GM21825 (cell line): ENCODE measurements at regions not wholly inside any gene's neighbourhood (a gene's known extent, or its start where the extent isn't known, plus 50 kb on each side); places are given as distances from the start of the nearest gene placed in this dataset.
A peak's percentile ranks its signal among the peaks of the same experiment; 100 is the strongest.
"Not testable (repeated sequence)": the region's sequence is repeated elsewhere in the genome, so short reads cannot be mapped to it uniquely, and the experiment has no call there.

Source experiments
- ATAC-seq: cut with Tn5 transposase; IDR thresholded peaks from one replicate; pipeline ENCODE4 v1.9.1; 2021; ENCODE audit warnings: mild to moderate bottlenecking, moderate library complexity; ENCODE audit not compliant: unreplicated experiment

DNA sequence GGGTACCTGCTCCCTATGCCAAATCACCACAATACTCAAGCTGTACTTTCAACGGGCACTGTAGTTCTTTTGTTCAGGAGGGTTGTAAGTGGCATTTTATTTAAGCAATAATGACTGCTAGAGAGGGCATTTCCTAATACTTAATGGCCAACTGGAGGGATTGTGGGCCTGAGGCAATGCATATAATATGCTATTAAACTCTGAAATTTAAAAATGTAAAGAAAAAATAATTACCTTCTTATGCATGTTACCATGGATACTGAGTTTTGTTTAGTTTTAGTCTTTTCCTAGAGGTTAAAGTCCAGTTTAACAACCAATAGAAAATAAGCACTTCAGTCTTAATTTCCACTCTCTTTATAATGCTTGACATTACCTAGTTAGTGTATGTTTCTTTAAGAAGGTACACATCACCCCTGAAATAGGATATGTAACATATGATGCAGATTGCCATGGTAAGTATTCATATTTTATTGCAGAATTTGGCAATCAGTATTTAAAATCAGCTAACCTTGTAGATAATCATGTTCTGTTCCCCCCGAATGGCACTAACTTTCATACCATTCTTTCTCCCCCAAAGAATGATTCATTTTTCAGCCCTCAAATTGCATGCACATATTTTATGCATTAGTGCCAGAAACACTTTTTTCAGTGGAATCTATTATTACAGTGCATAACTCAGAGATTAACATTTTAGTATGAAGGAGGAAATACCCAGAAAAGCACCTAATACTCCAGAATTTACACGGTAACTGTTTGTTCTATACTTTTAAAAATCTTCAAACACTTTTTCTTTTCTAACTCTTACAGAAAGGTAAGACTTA, 90.3 kb upstream of the ZNF438 start:
- ATAC-seq = no peak

DNA sequence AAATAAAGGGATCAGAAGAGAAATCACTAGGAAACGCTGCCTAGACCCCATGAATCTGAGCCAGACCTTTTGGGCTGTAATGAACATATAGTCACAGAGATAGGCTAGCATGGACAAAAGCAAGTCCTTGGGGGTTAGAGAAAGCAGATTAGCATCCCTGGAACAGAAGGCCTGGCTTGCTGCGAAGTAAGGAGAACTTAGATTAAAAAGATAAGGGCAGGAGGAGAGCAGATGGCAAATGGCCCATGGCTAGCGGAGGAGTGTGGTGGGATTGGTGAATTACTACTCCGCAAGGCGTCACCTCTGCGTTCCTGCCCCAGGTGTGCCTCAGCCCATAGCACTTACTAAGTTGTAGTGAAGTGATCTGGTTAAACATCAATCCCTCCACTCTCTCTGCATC, 92.3 kb upstream of the ZNF438 start:
- no peak for ATAC-seq

DNA sequence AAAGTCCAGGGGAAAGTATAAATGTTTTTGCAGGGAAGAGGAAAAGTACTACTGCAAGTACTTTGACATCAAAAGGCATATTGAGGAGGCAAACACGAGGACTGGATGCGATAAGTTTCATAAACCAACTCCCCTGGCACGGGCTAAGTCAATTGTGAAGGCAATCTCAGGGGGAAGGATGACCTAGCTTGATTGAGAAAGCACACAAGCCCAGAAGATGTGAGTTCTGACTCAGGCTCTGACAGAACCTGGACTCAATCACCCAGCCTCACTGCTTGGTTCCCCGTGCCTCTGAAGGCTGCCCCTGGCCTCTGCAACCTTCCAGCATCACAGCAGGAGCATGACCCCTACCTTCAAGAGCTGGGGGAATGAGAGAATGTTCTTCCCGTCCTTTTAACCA, 93.2 kb upstream of the ZNF438 start:
- no peak for ATAC-seq

DNA sequence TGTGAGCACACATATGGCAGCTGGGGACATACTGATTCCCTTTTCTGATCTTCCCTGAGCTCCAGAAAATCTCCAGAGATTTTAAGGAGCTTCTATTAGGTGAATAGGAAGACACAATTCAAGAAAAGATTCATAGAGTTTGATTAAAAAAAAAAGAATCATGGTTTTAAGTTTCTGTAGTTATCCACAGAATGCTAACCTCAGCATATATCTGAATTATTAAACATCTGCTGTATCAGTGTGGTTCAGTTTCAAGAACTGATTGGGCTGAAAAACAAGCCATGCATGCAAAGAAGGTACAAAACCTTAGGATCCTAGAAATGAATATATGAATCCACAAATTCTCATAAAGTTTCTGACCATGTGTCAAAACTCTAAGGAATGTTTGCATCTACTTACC, 94.1 kb upstream of the ZNF438 start:
- ATAC-seq = no peak

DNA sequence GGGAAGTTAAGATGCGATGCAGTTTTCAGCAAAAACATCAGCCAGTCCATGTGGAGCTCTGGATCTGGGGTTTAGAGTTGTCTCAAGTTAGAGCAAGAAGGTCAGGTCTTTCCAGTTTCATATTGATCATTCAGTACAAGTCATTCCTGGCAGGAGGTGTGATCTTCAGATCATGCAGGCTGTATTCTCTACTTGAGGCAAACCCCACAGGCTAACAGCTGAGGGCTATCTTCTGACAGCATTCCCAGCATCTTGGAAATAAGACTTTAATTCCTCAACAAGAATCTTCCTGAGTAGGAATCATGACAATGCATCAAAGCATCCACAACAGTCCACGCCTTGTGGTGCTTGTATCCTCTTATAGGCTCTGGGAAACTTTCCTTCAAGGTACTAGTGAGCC, 94.9 kb upstream of the ZNF438 start:
- no peak for ATAC-seq

DNA sequence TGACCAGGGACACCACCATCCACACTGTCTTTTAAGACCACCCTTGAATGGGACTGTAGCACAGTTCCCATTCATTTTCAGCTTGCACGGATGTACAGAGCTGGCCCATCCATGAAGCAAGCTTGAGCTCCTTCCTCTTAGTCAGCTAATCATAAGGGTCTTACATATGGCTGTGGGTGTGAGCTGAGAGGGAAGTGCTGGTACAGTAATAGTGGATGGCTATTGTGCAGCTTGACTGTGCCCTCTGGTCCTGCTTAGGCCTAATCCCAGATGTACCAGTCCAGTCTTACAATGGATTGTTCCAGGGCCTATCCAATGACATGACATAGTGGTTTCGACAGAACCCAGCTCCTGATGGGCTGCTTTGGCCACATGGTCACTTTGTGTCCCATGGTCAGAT, 96.9 kb upstream of the ZNF438 start:
- ATAC-seq = no peak

DNA sequence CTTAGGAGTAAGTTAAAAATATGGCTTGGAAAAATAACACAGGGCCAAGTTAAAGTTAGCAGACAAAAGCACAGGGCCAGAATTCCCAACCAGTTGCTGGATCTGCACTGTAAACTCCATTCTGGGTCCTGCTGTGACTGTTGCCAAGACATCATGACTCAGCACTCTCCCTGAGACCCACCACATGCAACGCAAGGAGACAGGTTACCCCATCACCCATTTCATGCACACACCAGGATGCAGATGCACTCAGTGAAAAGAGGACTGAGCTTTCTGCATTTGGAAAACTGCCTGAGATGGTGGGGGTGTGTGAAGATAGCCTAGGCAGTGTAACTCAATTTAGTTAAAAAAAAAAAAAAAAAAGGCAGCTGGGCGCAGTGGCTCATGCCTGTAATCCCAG, 97.6 kb upstream of the ZNF438 start:
- ATAC-seq = no peak

DNA sequence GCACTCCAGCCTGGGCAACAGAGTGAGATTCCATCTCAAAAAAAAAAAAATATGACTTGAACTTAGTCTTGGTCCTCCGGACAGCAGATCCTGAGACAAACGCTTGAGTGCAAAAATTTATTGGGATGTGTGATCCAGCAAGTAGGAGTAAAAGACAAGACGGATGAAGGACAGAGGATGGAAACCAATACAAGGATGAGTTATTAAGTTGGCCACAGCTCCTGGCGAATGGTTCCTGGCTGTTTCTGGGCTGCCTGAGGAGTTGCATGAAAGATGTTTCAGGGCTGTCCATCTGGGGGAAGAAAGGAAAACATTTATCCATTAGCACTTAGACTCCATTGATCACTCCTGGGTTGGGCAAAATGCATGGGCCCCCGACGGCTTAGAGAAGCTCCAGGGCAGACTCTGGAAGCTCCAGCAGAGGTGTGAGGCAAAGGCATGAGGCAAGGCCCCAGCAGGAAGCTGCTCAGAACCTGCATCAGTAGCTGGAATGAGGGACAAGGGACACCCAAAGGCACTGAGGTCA, 98.3 kb upstream of the ZNF438 start:
- no peak for ATAC-seq

DNA sequence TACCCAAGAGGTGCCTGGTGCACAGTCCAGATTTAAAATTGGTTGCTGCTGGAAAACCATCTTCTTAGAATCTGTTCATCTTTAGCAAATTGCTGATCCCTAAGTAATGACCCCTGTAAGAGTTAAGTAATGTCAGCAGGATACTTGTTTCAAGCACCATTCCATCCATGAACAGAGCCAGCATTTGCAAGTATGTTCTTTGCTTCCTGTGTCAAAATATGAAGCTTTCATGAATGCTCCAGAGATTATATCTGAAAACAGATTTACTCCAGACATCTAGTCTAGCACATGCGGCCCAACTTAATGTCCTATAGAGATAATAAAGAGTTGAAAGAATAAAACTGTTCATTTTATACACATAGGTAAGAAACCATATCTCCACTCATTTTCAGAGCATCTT, 98.7 kb upstream of the ZNF438 start:
- ATAC-seq = no peak

DNA sequence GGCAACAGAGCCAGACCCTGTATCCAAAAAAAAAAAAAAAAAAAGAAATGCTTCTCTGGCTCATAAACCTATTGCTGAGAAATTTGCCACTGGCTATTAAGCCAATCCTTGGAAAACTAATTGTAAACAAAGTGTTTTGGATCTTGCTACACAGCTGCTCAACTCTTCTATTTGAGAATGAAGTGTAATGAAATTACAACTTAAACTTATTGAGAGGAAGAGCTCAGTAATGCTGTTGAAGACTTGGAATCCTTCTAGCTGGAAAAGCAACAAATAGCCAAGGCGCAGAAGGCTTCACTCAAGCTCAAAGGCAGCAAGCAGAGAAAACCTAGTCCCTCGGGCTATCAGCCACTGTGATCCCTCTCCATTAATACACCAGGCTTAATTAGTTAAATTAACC, 99.6 kb upstream of the ZNF438 start:
- ATAC-seq = no peak

DNA sequence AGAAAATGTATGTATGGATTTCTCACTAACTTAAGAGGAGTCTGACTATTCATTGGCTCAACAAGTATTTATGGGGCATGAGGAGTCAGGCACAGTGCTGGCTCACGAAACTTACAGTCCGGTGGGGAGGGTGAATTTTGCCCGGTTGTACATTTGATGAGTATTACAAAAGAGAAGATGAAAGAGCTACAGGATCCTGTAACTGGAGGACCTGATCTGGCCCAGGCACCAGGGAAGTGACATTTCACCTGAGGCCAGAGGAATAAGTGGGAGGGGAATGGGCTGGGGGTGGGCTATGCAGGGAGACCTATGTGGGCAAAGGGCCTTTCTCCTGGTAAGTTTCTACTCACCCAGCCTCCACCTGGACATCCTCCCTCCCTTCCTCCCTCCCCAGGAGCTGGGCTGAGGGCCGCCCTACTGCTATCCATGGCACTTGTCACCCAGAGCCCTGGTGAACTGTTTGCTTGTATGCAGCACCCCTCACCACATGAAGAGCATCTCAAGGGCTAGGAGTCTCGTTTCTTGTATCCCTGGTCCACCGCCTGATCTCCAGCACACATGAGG, 101.1 kb upstream of the ZNF438 start:
- no peak for ATAC-seq

DNA sequence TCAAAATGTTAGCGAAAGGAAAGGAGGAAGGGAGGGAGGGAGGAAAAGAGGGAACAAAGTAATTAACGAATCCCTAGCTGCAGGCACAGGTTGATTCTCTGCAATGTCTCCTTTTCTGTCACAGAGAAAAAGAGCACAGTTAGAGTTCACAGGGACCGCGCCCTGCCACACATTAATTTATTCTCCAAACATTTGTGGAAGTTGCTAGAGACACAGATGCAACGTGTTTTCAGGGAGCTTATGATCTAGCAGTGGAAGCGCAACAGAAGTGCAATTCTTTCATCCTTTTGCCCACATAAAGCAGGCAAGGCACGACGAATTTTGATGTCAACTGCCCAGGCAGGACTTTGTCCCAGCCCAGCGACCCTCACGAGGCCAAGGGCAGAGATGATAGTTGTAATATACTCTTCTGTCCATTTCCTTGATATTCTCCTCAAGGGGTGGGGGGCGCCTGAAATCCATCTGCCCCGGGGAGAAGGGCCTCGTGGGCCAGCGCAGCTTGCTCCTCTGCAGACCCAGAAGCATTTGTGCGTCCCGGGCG, 101.7 kb upstream of the ZNF438 start:
- ATAC-seq = no peak

DNA sequence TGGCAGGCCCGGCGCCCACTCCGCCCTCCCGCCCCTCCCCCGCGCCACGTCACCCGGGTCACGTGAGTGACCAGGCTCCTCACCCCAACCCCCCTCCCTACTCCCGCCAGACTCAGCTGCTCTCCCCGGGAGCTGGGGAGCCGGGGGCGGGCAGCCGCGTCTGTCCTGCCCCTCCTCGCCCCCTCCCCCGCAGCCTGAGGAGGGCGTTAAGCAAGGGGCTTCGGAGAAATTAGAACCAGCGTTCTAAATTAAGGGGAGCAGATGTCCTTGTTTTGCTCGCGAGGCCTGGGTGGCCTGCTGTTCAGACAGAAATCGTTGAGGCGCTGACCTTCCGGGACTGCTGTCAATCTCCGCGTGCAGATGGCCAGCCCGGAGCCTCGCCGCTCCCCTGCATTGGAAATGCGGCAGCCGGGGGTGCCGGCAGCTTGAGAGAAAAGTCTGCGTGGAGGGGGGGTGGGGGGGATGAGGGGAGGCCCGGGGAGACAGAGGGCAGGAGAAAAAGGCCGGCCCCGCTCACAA, 102.2 kb upstream of the ZNF438 start:
- peak; percentile 49 for ATAC-seq

DNA sequence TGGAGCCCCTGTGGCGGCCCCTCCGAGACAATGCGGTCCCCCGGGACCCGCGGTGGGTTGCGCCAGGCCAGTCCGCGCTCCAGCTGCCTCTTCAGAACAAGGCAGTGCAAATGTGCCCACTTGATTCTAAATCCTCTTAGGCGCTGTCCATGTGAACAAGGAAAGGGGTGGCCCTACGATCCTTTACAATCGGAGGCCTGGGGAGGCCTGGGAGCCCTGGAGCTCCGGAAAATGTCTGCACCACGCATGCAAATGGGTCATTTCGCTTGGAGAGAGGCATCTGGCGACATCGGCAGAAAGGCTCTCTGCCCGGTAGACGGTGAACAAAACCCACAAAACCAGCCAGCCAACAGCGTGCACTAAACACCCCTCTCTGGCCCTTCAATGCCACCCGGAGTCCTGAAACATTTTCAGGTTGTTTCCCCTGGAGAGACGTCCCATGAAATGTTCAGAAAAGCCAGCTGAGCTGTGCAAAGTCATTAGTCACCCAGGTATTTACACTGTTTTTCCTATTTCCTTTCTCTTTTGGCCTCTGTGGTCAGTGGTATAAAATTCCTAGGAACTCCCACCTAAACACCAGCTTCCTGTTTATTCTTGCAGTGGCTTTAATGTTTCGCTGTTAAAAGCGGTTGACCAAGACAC, 102.8 kb upstream of the ZNF438 start:
- ATAC-seq = peak; percentile 43

DNA sequence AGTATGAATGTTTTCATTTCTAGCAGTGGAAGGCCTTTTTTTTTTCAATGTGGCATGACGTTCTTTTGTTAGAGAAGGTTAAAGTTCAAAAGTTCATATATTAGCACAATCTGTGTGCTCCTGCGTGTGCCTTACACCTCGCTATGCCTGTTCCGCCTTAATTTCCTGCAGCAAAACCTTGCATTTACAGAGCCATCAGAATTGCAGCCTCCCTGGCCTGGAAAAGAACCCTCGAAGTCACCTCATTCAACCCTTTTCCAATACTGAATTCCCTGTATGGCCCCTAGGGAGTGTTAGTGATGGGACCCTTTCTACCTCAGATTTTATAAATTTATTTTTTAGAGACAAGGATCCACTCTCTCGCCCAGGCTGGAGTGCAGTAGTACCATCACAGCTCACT, 103.5 kb upstream of the ZNF438 start:
- ATAC-seq = no peak

DNA sequence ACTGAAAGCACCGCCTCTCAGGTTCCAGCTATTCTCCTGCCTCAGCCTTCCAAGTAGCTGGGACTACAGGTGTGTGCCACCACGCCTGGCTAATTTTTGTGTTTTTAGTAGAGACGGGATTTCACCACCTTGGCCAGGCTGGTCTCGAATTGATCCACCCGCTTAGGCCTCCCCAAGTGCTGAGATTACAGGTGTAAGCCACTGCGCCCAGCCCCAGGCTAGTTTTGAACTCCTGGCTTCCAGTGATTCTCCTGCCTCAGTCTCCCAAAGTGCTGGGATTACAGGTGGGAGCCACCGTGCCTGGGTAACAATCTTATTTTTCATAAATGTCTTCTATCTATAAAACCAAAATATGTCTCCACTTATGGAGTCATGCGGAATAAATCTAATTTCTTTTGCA, 104.1 kb upstream of the ZNF438 start:
- ATAC-seq = not testable (repeated sequence)

DNA sequence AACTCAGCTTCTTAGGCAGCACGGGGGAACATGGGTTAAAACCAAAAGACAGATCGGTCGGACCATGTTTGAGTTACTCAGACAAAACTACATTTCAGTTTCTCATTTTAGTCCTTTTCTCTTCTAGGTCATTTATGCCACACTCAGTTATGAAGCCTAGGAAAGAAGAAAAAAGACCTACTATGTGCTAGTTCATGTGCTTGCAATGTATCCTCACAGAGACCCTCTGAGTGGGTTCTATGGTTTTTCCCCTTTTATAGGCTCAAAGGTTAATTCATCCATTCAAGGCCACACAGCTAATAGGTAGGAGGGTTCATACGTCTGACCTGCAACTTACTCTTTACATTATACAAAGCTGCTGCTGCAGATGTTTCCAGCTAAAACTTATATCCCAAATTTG, 104.7 kb upstream of the ZNF438 start:
- ATAC-seq = no peak

DNA sequence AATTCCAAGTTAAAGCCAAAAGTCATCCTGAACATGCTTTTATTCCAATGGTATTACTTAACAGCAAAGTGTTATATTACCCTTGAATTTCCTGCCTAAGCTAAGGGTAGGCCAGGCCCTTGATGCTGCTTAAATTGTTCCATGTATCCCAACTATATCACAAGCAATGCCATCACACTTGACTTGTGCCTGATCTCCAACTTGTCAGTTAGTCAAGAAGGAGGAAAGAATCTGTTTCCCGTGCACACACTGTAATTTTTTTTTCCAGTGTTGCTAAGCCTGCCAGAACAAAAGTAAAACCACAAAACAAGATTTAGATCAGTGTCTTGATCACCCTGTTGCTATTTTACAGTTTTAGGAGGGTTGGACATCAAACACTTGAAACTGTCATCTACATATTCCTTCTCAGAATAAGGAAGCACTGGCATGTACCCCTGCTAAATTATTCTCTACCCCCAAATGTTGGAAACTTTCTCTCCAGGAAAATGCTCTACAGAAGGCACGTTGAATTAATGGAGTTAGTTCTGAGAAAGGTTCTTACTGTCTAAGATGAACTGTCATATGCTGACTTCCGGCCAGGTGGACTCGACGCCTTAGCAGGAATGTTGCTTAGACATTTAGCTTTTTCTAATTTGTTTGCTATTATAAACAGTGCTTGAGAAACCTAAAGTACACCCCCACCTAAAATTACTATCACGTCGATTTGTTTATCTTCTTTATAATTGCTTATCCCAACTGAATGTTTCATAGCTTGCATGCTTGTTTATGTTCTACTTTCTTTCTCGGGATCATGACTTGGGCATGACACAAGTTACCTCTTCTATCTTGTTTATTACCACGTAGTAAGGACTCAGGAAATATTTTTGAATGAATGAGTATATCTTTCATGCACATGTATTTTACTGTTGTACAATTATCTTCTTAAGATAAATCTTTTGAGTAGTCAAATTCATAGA, 105.5 kb upstream of the ZNF438 start:
- ATAC-seq = no peak

DNA sequence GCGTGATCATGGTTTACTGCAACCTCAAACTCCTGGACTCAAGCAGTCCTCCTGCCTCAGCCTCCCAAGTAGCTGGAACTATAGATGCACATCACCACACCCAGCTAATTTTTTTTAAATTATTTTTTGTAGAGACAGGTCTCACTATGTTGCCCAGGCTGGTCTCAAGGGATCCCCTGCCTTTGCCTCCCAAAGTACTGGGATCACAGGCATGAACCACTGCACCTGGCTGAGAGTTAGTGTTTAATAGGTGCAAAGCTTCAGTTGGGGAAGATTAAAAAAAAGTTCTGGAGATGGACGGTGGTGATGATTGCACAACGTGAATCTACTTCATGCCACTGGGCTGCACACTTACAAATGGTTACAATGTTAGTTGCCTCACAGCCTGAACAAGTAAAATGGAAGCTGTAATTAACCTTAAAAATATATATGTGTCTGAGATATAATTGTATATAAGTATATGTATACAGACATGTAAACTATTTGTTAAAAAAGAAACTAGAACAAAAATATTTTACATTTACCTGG, 106.4 kb upstream of the ZNF438 start:
- no peak for ATAC-seq

DNA sequence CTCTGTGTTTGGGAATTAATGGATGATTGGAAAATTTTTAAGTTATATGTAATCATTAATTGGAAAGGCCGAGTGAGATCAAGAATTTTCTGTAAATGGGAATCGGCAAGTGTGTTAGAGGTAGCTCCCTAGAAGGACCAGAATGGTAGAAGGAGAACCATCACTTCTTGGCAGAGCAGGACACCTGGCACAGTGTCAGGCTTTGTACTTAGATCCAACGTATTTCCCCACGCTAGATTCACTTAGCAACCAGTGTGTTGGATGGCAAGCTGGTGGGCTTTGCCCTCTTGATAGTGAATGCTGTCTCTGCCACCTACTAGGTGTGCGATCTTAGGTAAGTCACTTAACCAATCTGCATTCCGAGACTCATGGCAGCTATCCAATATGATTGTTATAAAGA, 107.8 kb upstream of the ZNF438 start:
- no peak for ATAC-seq
